NB4 (cell line): ENCODE measurements at regions not wholly inside any gene's neighbourhood (a gene's known extent, or its start where the extent isn't known, plus 50 kb on each side); places are given as distances from the start of the nearest gene placed in this dataset.

ENCODE experiments used
- TF ChIP-seq, protein P1 (sequence below): IDR thresholded peaks from 2 replicates; pipeline ENCODE4 v1.6.1; 2011; ENCODE audit warnings: low read depth, low read length
- TF ChIP-seq, protein P2 (sequence below): IDR thresholded peaks from one replicate; pipeline ENCODE4 v1.5.1; 2012; ENCODE audit warnings: low read depth, low read length

DNA sequence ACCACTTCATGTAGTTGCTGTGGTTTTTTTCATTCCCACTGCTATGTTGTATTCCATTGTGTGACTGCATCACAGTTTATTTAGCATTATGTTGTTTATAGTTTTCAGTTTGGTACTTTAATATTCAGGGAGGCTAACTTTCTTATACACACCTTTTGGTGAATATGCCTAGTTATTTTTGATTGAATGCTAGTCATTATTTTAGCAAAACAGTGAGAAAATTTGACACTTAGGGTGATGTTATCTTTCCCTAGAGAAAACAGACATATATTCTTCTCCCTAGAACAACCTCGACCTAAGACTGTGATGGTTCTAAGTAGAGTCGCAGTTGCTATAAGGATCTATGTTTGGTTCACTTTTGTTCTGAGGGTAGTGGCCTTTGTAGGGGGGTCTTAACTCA lies 120.8 kb upstream of the B3GAT2 start:
- TF ChIP-seq, protein P1, sequence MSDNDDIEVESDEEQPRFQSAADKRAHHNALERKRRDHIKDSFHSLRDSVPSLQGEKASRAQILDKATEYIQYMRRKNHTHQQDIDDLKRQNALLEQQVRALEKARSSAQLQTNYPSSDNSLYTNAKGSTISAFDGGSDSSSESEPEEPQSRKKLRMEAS: no peak
- TF ChIP-seq, protein P2, sequence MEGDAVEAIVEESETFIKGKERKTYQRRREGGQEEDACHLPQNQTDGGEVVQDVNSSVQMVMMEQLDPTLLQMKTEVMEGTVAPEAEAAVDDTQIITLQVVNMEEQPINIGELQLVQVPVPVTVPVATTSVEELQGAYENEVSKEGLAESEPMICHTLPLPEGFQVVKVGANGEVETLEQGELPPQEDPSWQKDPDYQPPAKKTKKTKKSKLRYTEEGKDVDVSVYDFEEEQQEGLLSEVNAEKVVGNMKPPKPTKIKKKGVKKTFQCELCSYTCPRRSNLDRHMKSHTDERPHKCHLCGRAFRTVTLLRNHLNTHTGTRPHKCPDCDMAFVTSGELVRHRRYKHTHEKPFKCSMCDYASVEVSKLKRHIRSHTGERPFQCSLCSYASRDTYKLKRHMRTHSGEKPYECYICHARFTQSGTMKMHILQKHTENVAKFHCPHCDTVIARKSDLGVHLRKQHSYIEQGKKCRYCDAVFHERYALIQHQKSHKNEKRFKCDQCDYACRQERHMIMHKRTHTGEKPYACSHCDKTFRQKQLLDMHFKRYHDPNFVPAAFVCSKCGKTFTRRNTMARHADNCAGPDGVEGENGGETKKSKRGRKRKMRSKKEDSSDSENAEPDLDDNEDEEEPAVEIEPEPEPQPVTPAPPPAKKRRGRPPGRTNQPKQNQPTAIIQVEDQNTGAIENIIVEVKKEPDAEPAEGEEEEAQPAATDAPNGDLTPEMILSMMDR: no peak
